ENCODE measurements at regions not wholly inside any gene's neighbourhood (a gene's known extent, or its start where the extent isn't known, plus 50 kb on each side); places are given as distances from the start of the nearest gene placed in this dataset.
"Not testable (repeated sequence)": the region's sequence is repeated elsewhere in the genome, so short reads cannot be mapped to it uniquely, and the experiment has no call there.

GRCh38 chr4:160510928-160511327, 1408.0 kb downstream of the RAPGEF2 start:
- no peaks in the 10 kb centered on the region for H3K4me1 ChIP-seq
- TF ChIP-seq CTCF (IDR thresholded peaks at IDR 0.05) (no peak), EP300 (IDR thresholded peaks at IDR 0.05) (peak in 1 of 4 donors; percentile 12), POLR2AphosphoS5 (IDR thresholded peaks at IDR 0.05) (peak in 2 of 4 donors; percentile 51 to 77)
- H3K27me3 ChIP-seq: no peaks in the 10 kb centered on the region
- intact Hi-C loops (cut with DNase I): no loop called here
- no peak overlapping the region for H3K4me3 ChIP-seq
- H3K9me3 ChIP-seq: no peaks in the 10 kb centered on the region
- no peak for DNase-seq
- H3K36me3 ChIP-seq: no peaks in the 10 kb centered on the region
- no peak overlapping the region for H3K27ac ChIP-seq

DNA sequence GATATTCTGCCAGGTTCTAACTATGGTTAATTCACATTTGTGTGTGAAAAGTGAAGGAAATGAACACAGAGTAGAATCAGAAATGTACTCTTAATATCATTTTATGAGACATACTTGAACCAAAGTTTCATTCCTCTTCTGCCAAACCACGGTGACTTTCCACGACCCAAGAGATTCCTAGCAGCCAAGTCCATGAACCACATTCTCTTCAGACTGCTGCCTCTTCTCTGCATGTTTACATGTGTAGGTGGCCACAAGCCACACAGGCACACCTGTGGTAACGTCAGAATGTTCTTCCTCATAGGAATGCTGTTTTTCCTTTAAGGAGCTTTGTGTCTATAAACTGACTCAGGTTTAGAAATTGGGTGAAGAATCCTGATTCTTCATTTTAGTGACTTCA, 1411.2 kb downstream of the RAPGEF2 start:
- no peak for DNase-seq
- intact Hi-C loops (cut with DNase I): no loop called here
- TF ChIP-seq EP300 (IDR thresholded peaks at IDR 0.05) (no peak), POLR2A (IDR thresholded peaks at IDR 0.05) (no peak), POLR2AphosphoS5 (IDR thresholded peaks at IDR 0.05) (no peak), CTCF (IDR thresholded peaks at IDR 0.05) (no peak)
- H3K4me1 ChIP-seq: no peaks in the 10 kb centered on the region
- 63 to 67% methylated on average over 3 of the region's 3 CpGs for WGBS, 2 donors
- H3K27me3 ChIP-seq: no peaks in the 10 kb centered on the region
- no peak overlapping the region for H3K27ac ChIP-seq
- H3K4me3 ChIP-seq: no peak overlapping the region
- H3K36me3 ChIP-seq: no peaks in the 10 kb centered on the region
- H3K9me3 ChIP-seq: no peaks in the 10 kb centered on the region

DNA sequence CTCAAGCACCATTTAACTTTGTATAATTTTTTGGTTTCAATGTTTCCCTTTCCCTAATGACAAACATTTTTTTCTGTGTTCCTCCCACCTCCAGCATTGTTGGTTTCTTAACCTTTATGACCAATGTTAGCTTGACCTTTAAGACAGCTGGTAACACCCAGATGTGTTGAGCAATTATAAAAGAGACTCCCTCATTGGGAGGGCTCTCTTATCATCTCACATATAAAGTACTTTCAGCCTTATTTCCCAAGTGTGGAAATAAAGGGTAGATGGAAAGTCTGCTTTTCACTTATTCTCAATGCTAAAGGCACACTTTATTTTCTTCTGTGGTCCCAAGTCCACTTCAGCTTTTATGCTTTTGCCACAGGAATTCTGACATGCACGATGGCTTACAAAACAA, 1420.4 kb downstream of the RAPGEF2 start:
- Histone ChIP-seq H3K4me1 (no peaks in the 10 kb centered on the region), H3K36me3 (no peaks in the 10 kb centered on the region), H3K9me3 (no peaks in the 10 kb centered on the region), H3K27me3 (no peaks in the 10 kb centered on the region), H3K27ac (no peak overlapping the region), H3K4me3 (no peak overlapping the region)
- intact Hi-C loops (cut with DNase I): no loop called here
- no peak for DNase-seq
- 23 to 41% methylated on average over 1 of the region's 1 CpG for WGBS, 2 donors
- no peak for TF ChIP-seq POLR2A (IDR thresholded peaks at IDR 0.05)
- TF ChIP-seq CTCF (IDR thresholded peaks at IDR 0.05): no peak
- TF ChIP-seq EP300 (IDR thresholded peaks at IDR 0.05): no peak
- no peak for TF ChIP-seq POLR2AphosphoS5 (IDR thresholded peaks at IDR 0.05)

DNA sequence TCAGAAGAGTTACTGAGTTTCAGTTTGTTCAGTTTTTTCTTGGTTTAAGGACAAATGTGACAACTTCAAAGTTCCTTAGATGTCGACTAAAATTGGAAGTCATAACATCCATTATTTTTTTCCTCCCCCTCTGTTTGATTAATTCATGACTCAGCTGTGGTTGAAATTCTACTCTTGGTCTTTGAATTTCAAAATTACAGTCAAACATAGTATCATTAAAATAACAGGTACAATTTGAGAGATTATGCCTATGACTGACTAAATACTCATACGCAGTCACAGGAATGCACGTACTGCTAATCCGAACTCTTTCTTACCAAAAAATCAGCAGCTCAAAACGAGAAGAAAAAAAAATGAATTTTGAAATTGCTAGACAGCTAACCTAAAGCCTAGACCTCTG, 1434.8 kb downstream of the RAPGEF2 start:
- H3K4me3 ChIP-seq: no peak overlapping the region
- no peaks in the 10 kb centered on the region for H3K36me3 ChIP-seq
- intact Hi-C loops (cut with DNase I): no loop called here
- H3K27ac ChIP-seq: no peak overlapping the region
- no peak for DNase-seq
- H3K27me3 ChIP-seq: no peaks in the 10 kb centered on the region
- TF ChIP-seq POLR2AphosphoS5 (IDR thresholded peaks at IDR 0.05): no peak
- no peak for TF ChIP-seq CTCF (IDR thresholded peaks at IDR 0.05)
- no peak for TF ChIP-seq POLR2A (IDR thresholded peaks at IDR 0.05)
- no peak for TF ChIP-seq EP300 (IDR thresholded peaks at IDR 0.05)
- H3K9me3 ChIP-seq: no peaks in the 10 kb centered on the region
- WGBS, 2 donors: 85 to 89% methylated on average over 5 of the region's 5 CpGs
- H3K4me1 ChIP-seq: no peaks in the 10 kb centered on the region

GRCh38 chr4:160546201-160546600, 1443.3 kb downstream of the RAPGEF2 start:
- no peak for TF ChIP-seq POLR2A (IDR thresholded peaks at IDR 0.05)
- TF ChIP-seq POLR2AphosphoS5 (IDR thresholded peaks at IDR 0.05): no peak
- no peak for TF ChIP-seq EP300 (IDR thresholded peaks at IDR 0.05)
- no peak for TF ChIP-seq CTCF (IDR thresholded peaks at IDR 0.05)
- H3K4me3 ChIP-seq: no peak overlapping the region
- 85 to 95% methylated on average over 1 of the region's 1 CpG for WGBS, 2 donors
- H3K9me3 ChIP-seq: no peaks in the 10 kb centered on the region
- DNase-seq: no peak
- no peaks in the 10 kb centered on the region for H3K27me3 ChIP-seq
- no peaks in the 10 kb centered on the region for H3K4me1 ChIP-seq
- no peaks in the 10 kb centered on the region for H3K36me3 ChIP-seq
- no peak overlapping the region for H3K27ac ChIP-seq
- intact Hi-C loops (cut with DNase I): no loop called here

DNA sequence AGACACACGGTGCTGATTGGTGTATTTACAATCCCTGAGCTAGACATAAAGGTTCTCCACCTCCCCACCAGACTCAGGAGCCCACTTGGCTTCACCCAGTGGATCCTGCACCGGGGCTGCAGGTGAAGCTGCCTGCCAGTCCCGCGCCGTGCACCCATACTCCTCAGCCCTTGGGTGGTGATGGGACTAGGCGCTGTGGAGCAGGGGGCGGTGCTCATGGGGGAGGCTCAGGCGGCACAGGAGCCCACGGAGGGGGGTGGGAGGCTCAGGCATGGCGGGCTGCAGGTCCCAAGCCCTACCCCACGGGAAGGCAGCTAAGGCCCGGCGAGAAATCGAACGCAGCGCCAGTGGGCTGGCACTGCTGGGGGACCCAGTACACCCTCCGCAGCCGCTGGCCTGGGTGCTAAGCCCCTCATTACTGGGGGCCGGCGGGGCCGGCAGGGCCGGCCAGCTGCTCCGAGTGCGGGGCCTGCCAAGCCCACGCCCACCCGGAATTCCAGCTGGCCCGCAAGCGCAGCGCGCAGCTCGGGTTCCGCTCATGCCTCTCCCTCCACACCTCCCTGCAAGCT, 1447.2 kb downstream of the RAPGEF2 start:
- intact Hi-C loops (cut with DNase I); H3K36me3 ChIP-seq; H3K9me3 ChIP-seq; H3K27me3 ChIP-seq; H3K27ac ChIP-seq; H3K4me3 ChIP-seq; DNase-seq; H3K4me1 ChIP-seq: not testable (repeated sequence)
- WGBS, 2 donors: 95% methylated on average over 32 of the region's 32 CpGs

Measured in sigmoid colon (tissue), 6 donors.